ENCODE measurements at regions not wholly inside any gene's neighbourhood (a gene's known extent, or its start where the extent isn't known, plus 50 kb on each side); places are given as distances from the start of the nearest gene placed in this dataset.

DNA sequence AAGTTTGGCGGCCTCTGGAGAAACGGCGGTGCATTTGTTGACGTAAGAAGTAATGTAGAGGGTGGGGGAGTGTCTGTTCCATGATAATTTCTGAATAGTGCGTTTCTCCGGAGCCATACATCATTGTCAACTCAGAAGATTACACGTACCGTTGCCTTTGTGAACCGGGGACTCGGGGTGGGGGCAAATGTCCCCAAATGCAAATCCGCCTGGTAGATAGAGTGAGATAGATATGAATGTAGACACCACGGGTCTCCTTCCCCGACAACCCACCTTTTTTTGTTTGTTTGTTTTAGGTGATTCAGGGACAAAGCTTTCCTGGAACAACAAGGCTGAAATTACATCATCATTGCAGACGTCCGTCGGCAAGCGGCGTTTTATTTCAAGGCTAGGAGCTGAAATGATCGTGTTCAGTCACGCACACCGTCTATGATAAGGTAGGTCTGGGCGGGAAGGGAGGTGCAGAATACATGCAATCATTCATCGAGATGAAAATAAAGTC lies 96.0 kb upstream of the PPP2R3B start:
- H3K4me3 Mint-ChIP-seq, result no peak overlapping the region
- H3K36me3 ChIP-seq (ENCODE audit: insufficient read depth, low read length), result no peaks in the 10 kb centered on the region
- H3K27ac ChIP-seq (ENCODE audit: low read depth in 1 of 2, low read length in 2 of 2), result no peak overlapping the region
- peaks cover 0 to 36% of the 10 kb centered on the region in 2 experiments for H3K9me3 ChIP-seq (ENCODE audit: control insufficient read depth in 1 of 2, insufficient read depth in 1 of 2, low read length in 2 of 2)
- CTCF ChIA-PET, result no interaction called here
- H3K9me3 Mint-ChIP-seq, result peaks cover 3% of the 10 kb centered on the region
- DNase-seq, result no peak
- no peaks in the 10 kb centered on the region for H3K4me1 ChIP-seq (ENCODE audit: insufficient read depth, low read length)
- no peaks in the 10 kb centered on the region for H3K27me3 Mint-ChIP-seq
- ATAC-seq (ENCODE audit: poor library complexity), result no peak
- H3K36me3 Mint-ChIP-seq (ENCODE audit: low read depth), result no peaks in the 10 kb centered on the region
- no peaks in the 10 kb centered on the region for H3K4me1 Mint-ChIP-seq (ENCODE audit: low read depth)
- intact Hi-C loops (cut with DNase I, micrococcal nuclease), result no loop called here
- POLR2A ChIA-PET, result no interaction called here
- H3K4me3 ChIP-seq (ENCODE audit: low read length), result no peak overlapping the region
- no peak overlapping the region for H3K27ac Mint-ChIP-seq
- no peak for TF ChIP-seq CTCF (IDR thresholded peaks at IDR 0.05)
- H3K27me3 ChIP-seq (ENCODE audit: control insufficient read depth in 1 of 2, insufficient read depth in 2 of 2, low read length in 2 of 2), result no peaks in the 10 kb centered on the region

DNA sequence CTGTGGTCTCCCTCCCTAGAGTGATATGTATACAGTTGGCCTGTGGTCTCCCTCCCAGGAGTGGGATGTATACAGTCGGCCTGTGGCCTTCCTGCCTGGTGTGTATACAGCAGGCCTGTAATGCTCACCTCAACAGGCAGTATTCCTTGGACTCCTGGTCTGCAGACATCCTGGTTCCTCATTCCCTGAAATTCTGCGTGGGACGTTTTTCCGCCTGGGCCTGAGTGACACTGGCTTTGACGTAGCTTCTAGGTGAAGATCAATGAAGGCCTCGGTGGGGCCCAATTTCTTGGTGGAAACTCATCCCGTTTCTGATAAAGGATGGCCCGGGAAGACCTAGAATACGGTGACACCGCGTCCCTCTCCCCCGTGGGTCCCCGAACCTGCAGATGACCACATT lies 98.7 kb upstream of the PPP2R3B start:
- no peak overlapping the region for H3K4me3 ChIP-seq (ENCODE audit: low read length)
- no peaks in the 10 kb centered on the region for H3K4me1 ChIP-seq (ENCODE audit: insufficient read depth, low read length)
- H3K4me1 Mint-ChIP-seq (ENCODE audit: low read depth), result no peaks in the 10 kb centered on the region
- no peak overlapping the region for H3K27ac ChIP-seq (ENCODE audit: low read depth in 1 of 2, low read length in 2 of 2)
- CTCF ChIA-PET, result no interaction called here
- peaks cover 0 to 28% of the 10 kb centered on the region in 2 experiments for H3K9me3 ChIP-seq (ENCODE audit: control insufficient read depth in 1 of 2, insufficient read depth in 1 of 2, low read length in 2 of 2)
- H3K27ac Mint-ChIP-seq, result no peak overlapping the region
- DNase-seq (no peak), ATAC-seq (ENCODE audit: poor library complexity) (no peak)
- POLR2A ChIA-PET, result no interaction called here
- H3K9me3 Mint-ChIP-seq, result peaks cover 3% of the 10 kb centered on the region
- no peaks in the 10 kb centered on the region for H3K27me3 ChIP-seq (ENCODE audit: control insufficient read depth in 1 of 2, insufficient read depth in 2 of 2, low read length in 2 of 2)
- no peak overlapping the region for H3K4me3 Mint-ChIP-seq
- no peaks in the 10 kb centered on the region for H3K27me3 Mint-ChIP-seq
- no peaks in the 10 kb centered on the region for H3K36me3 ChIP-seq (ENCODE audit: insufficient read depth, low read length)
- intact Hi-C loops (cut with DNase I, micrococcal nuclease), result no loop called here
- H3K36me3 Mint-ChIP-seq (ENCODE audit: low read depth), result no peaks in the 10 kb centered on the region
- TF ChIP-seq CTCF (IDR thresholded peaks at IDR 0.05), result no peak

DNA sequence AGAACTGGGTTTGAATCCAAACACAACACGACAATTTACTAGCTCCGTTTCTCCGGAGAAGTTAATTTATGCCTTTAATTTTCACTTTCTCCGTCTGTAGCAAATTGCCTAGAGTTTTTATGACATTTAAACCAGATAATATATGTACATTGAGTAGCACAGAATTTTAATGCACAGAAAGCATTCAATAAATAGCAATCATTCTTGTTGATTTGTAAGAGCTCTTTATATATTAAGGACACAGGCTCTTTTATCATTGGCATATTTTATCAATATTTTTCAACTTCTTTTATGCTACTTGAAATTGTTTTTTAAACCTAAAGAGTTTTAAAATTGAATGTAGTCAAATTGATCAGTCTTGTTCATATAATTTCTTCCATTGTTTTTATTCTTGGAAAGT lies 99.6 kb upstream of the PPP2R3B start:
- Mint-ChIP-seq H3K27me3 (no peaks in the 10 kb centered on the region), H3K9me3 (peaks cover 3% of the 10 kb centered on the region), H3K4me1 (ENCODE audit: low read depth) (no peaks in the 10 kb centered on the region), H3K27ac (no peak overlapping the region), H3K36me3 (ENCODE audit: low read depth) (no peaks in the 10 kb centered on the region), H3K4me3 (no peak overlapping the region)
- Histone ChIP-seq H3K36me3 (ENCODE audit: insufficient read depth, low read length) (no peaks in the 10 kb centered on the region), H3K4me1 (ENCODE audit: insufficient read depth, low read length) (no peaks in the 10 kb centered on the region), H3K4me3 (ENCODE audit: low read length) (no peak overlapping the region), H3K27ac (ENCODE audit: low read depth in 1 of 2, low read length in 2 of 2) (no peak overlapping the region), H3K27me3 (ENCODE audit: control insufficient read depth in 1 of 2, insufficient read depth in 2 of 2, low read length in 2 of 2) (no peaks in the 10 kb centered on the region), H3K9me3 (ENCODE audit: control insufficient read depth in 1 of 2, insufficient read depth in 1 of 2, low read length in 2 of 2) (peaks cover 0 to 22% of the 10 kb centered on the region in 2 experiments)
- no peak for TF ChIP-seq CTCF (IDR thresholded peaks at IDR 0.05)
- ChIA-PET CTCF (no interaction called here), POLR2A (no interaction called here)
- ATAC-seq (ENCODE audit: poor library complexity), result no peak
- DNase-seq, result no peak
- intact Hi-C loops (cut with DNase I, micrococcal nuclease), result no loop called here

Measured in CD4-positive, alpha-beta T cell (primary cell).